ENCODE measurements at regions not wholly inside any gene's neighbourhood (a gene's known extent, or its start where the extent isn't known, plus 50 kb on each side); places are given as distances from the start of the nearest gene placed in this dataset.

DNA sequence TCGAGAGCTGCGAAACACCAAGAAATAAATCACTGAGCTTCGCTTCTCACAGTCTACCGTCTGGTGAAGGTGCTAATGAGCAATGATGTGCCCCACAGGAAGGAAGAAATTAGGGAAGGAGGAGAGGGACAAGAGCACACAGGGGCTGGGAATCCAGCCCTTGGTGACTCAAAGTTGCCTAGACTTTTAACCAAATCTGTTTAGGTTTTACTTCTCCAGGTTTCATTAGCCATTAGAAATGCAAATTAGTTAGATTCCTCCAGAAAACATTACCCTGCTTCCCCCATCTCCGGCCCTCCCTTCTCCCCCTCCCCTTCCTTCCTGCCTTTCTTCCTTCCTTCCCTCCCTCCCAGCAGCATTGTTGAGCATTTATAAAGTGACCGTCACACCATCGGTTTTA, 59.3 kb upstream of the UBE2E1 start:
- DNase-seq (ENCODE audit: low spot score) = no peak

DNA sequence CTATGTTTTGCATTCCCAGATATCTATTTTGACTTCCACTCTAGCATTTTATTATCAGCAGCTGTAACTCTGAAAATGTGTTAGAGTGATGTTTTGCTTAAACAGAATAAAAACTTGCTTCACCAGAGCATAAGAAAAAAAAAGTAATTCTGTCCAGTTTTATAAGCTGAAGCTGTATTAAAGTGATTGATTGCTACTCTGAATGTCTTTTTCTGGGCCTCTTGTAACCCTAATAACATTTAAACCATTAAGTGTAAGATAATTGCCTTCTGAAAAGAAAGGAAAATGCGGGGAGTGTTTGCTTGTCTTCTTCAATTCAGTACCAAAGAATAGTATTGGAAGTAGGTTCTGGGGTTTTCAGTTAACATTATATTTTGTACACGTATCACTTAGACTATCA, 57.9 kb upstream of the UBE2E1 start:
- DNase-seq (ENCODE audit: low spot score) = no peak

DNA sequence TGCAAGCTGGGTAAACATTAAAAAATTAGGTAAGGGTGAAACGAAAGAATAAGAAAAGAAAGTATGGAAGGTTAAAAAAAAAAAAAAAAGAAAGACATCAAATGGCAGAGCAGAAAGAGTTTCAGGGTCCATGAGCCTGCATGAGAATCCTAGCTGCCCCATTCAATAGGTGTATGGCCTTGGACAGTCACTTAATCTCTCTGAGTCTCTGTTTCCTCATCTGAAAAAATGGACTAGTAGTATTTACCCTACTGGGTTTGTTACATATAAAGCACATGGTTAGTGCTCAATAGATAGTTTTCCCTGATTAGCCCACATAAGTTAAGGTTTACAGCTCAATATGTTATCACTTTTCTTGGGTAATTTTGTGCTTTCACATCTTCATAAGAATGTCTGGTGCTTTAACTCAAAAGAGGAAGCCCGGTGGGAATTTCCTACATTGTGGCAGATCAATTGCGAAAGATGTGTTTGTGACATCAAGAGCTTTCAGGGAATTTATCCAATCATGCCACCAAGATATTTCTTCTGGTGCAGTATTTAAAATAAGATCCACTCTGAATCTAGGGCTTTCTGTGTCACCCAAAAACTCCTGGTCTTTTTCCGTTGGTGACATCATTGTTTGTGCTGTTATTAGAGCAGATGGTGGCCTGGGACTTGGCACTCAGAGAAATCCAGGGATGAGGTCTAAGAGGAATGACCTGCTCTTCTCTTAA, 57.2 kb upstream of the UBE2E1 start:
- DNase-seq (ENCODE audit: low spot score) = no peak

DNA sequence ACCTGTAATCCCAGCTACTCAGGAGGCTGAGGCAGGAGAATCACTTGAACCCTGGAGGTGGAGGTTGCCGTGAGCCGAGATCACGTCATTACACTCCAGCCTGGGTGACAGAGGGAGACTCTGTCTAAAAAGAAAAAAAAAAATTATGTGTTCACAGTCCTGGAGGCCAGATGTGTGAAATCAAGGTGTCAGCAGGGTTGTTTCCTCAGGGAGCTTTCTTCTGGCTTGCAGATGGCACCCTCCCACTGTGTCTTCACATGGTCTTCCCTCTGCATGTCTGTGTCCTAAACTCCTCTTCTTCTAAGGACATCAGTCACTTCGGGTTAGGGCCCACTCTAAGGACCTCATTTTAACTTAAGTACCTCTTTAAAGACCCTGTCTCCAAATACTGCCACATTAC, 56.1 kb upstream of the UBE2E1 start:
- DNase-seq (ENCODE audit: low spot score) = no peak

DNA sequence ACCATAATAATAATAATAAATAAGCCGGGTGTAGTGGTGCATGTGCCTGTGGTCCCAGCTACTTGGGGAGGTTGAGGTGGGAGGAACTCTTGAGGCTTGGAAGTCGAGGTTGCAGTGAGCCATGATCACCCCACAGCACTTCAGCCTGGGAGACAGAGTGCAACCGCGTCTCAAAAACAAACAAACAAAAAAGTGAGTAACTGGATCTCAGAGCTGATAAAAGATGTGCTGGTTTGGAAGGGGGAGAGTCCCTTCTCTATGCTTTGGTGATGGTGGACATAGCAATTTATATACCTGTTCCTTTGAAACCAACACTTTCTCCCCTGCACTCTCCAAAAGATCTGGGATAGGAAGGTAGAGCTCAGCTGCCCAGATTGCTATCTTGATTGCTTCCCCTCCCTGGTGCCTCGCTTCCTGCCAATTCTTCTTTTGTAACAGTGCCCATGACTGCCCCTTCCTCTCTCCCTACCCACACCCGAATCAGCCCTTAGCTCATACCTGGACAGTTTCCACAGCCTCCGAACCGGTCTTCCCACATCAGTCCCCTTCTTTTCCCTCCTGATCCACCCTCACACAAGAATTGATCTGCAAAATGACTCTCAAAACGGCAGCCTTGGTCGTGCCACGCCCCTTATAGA, 55.1 kb upstream of the UBE2E1 start:
- DNase-seq (ENCODE audit: low spot score) = no peak

DNA sequence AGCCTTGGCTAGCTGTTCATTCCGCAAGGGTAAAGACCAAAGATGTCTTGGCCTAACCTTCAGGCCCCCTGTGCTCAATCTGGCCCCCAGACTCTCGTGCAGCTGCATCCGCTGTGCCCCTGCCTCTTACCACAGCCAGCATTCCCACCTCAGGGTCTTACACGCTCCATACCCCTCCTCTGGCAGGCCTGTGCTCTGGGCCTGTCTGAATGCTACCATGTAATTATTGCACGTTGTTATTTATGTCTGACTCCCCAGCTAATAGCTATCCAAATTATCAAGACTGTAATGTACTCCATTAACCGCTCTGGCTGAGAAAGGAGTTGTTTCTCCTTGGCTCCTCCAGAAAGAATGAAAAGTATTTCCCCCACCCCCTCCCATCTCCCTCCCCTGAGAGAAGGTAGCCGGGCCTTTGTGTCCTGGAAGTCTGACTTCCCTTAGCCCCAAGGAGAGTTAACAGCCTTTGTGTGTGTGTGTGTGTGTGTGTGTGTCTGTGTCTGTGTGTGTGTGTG, 54.5 kb upstream of the UBE2E1 start:
- DNase-seq (ENCODE audit: low spot score) = no peak

DNA sequence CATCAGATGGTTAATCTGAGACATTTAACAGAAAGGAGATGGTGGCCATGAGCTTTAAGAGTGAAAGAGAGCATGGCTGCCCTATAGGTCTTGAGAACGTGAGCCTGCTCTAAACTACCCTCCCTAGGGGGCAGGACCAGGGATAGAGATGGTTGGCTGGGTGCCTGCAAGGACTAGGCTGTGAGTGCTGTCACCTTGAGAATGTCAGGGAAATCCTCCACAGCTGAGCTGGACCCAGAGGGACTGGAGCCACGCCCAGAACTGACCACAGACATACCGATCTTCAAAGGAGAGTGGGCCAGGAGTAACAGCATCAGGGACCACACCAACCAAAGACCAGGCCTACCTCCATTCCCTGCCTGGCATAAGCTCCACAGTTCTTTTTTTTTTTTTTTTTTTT, 53.6 kb upstream of the UBE2E1 start:
- no peak for DNase-seq (ENCODE audit: low spot score)

DNA sequence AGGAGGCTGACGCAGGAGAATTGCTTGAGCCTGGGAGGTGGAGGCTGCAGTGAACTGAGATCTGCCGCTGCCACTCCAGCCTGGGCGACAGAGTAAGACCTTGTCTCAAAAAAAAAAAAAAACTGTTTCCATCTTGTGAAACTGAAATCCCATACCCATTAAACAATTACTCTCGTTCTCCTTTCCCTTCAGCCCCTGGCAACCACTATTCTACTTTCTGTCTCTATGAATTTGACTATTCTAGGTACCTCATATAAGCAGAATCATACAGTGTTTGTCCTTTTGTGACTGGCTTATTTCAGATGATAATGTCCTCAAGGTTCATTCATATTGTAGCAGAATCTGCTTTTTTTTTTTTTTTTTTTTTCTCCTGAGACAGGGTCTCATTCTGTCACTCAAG, 51.5 kb upstream of the UBE2E1 start:
- DNase-seq (ENCODE audit: low spot score) = no peak
